OCI-LY1 (cell line): ENCODE measurements at regions not wholly inside any gene's neighbourhood (a gene's known extent, or its start where the extent isn't known, plus 50 kb on each side); places are given as distances from the start of the nearest gene placed in this dataset.
"Not testable (repeated sequence)": the region's sequence is repeated elsewhere in the genome, so short reads cannot be mapped to it uniquely, and the experiment has no call there.

Source experiments
- CTCF ChIP-seq: fragments of 200-600 bp; sonication (generic), shearing (Covaris generic); IDR thresholded peaks from 2 replicates; pipeline ENCODE4 v1.5.1; 2017; ENCODE audit warnings: mild to moderate bottlenecking, antibody characterized with exemption, low read length, moderate library complexity, mixed read lengths
- EZH2 ChIP-seq: fragments of 200-600 bp; sonication (generic), shearing (Covaris generic); IDR thresholded peaks from 2 replicates; pipeline ENCODE4 v1.8.0; 2017; ENCODE audit warnings: borderline replicate concordance, mixed run types, mild to moderate bottlenecking, antibody characterized with exemption, low read length, moderate library complexity, mixed read lengths

GRCh38 chr4:162739596-162739995, 427.1 kb downstream of the NAF1 start:
- TF ChIP-seq CTCF, EZH2: not testable (repeated sequence)
